IMR-90 (cell line): ENCODE measurements at regions not wholly inside any gene's neighbourhood (a gene's known extent, or its start where the extent isn't known, plus 50 kb on each side); places are given as distances from the start of the nearest gene placed in this dataset.

Source experiments
- ATAC-seq: fragments of 200-7000 bp; cut with Tn5 transposase; 2 replicates; pipeline ENCODE4 v1.9.1; 2020; ENCODE audit warnings: low read depth, mild to moderate bottlenecking, moderate library complexity
- BruUV-seq: library from RNA; stranded (reverse); fragments of 400-500 nt; replicated peaks from 2 replicates; lab custom pipeline; 2021; lab: Mats Ljungman, UMichigan
- CTCF ChIA-PET: fragments of 300-600 bp; formaldehyde crosslinking; extraction: SDS; loops from one replicate; lab custom pipeline; 2021; ENCODE audit warnings: antibody characterized with exemption; lab: Yijun Ruan, JAX
- POLR2A ChIA-PET: fragments of 300-600 bp; sonication (Branson Sonifier 250); formaldehyde crosslinking; loops from one replicate; lab custom pipeline; 2022; ENCODE audit warnings: antibody characterized with exemption; ENCODE audit not compliant: unreplicated experiment; lab: Charles Lee
- DNase-seq: peaks from one replicate; pipeline ENCODE4 v3.0.0; 2013
- H2AFZ ChIP-seq: replicated peaks from 2 replicates; pipeline ENCODE3; 2013; ENCODE audit warnings: low read length, mild to moderate bottlenecking; ENCODE audit not compliant: poor library complexity
- H2AK5ac ChIP-seq: 2 replicates; pipeline ENCODE4 v1.6.1; 2013; ENCODE audit warnings: low read depth, low read length, inconsistent platforms
- H2AK9ac ChIP-seq: replicated peaks from 2 replicates; pipeline ENCODE3; 2013; ENCODE audit warnings: mild to moderate bottlenecking, low read depth, low read length, moderate library complexity; ENCODE audit not compliant: poor library complexity
- H2BK120ac ChIP-seq: 2 replicates; pipeline ENCODE4 v1.6.1; 2013; ENCODE audit warnings: low read depth, low read length, inconsistent platforms
- H2BK15ac ChIP-seq: 3 replicates; pipeline ENCODE4 v1.6.1; 2013; ENCODE audit warnings: low read depth, low read length, inconsistent platforms
- H2BK20ac ChIP-seq: 2 replicates; pipeline ENCODE4 v1.6.1; 2013; ENCODE audit warnings: low read depth, mild to moderate bottlenecking, inconsistent platforms, low read length, moderate library complexity
- H2BK5ac ChIP-seq: 2 replicates; pipeline ENCODE4 v1.6.1; 2013; ENCODE audit warnings: mild to moderate bottlenecking, low read depth, low read length, inconsistent platforms; ENCODE audit not compliant: poor library complexity, severe bottlenecking
- H3K14ac ChIP-seq: replicated peaks from 2 replicates; pipeline ENCODE4 v1.6.1; 2013; ENCODE audit warnings: low read depth, low read length, inconsistent platforms
- H3K18ac ChIP-seq: 2 replicates; pipeline ENCODE4 v1.6.1; 2013; ENCODE audit warnings: low read depth, low read length, control low read depth
- H3K23ac ChIP-seq: 2 replicates; pipeline ENCODE4 v1.6.1; 2013; ENCODE audit warnings: low read depth, low read length, inconsistent platforms
- H3K27ac ChIP-seq: 2 replicates; pipeline ENCODE4 v1.5.1; 2013; ENCODE audit warnings: mild to moderate bottlenecking, control low read depth, low read length; ENCODE audit not compliant: insufficient read depth
- H3K27me3 ChIP-seq: 2 replicates; pipeline ENCODE4 v1.6.1; 2013; ENCODE audit warnings: low read length; ENCODE audit not compliant: control insufficient read depth, insufficient read depth
- H3K36me3 ChIP-seq: 2 replicates; pipeline ENCODE4 v1.6.1; 2013; ENCODE audit warnings: low read length, mixed read lengths; ENCODE audit not compliant: control insufficient read depth, insufficient read depth
- H3K4ac ChIP-seq: 2 replicates; pipeline ENCODE4 v1.6.1; 2013; ENCODE audit warnings: low read depth, low read length, inconsistent platforms
- H3K4me1 ChIP-seq: 2 replicates; pipeline ENCODE4 v1.6.1; 2013; ENCODE audit warnings: low read length, mixed read lengths; ENCODE audit not compliant: control insufficient read depth, insufficient read depth
- H3K4me2 ChIP-seq: 2 replicates; pipeline ENCODE4 v1.6.1; 2013; ENCODE audit warnings: low read depth, mild to moderate bottlenecking, control low read depth, low read length, moderate library complexity
- H3K4me3 ChIP-seq: 2 replicates; pipeline ENCODE4 v1.5.1; 2013; ENCODE audit warnings: low read depth, mild to moderate bottlenecking, control low read depth, low read length, moderate library complexity; ENCODE audit not compliant: insufficient read depth
- H3K56ac ChIP-seq: 2 replicates; pipeline ENCODE4 v1.6.1; 2013; ENCODE audit warnings: low read length, inconsistent platforms; ENCODE audit not compliant: insufficient read depth; ENCODE audit errors: extremely low read depth
- H3K79me1 ChIP-seq, 2 experiments: 2 replicates each; pipeline ENCODE4 v1.6.1; 2013; ENCODE audit warnings: low read length in 2 of 2, inconsistent platforms in 1 of 2, low read depth in 1 of 2
- H3K9ac ChIP-seq: 2 replicates; pipeline ENCODE4 v1.6.1; 2013; ENCODE audit warnings: low read depth, low read length, control low read depth
- H3K9me1 ChIP-seq: 2 replicates; pipeline ENCODE4 v1.6.1; 2013; ENCODE audit warnings: low read length, inconsistent platforms; ENCODE audit not compliant: insufficient read depth
- H3K9me3 ChIP-seq: 2 replicates; pipeline ENCODE4 v1.6.1; 2013; ENCODE audit warnings: low read length; ENCODE audit not compliant: control insufficient read depth, insufficient read depth
- H4K20me1 ChIP-seq: 2 replicates; pipeline ENCODE4 v1.6.1; 2013; ENCODE audit warnings: low read length, inconsistent platforms; ENCODE audit not compliant: insufficient read depth
- H4K5ac ChIP-seq: 2 replicates; pipeline ENCODE4 v1.6.1; 2013; ENCODE audit warnings: mild to moderate bottlenecking, low read depth, low read length, control low read depth
- H4K8ac ChIP-seq, 2 experiments: 2 replicates each; pipeline ENCODE4 v1.6.1; 2013; ENCODE audit warnings: low read depth in 2 of 2, low read length in 2 of 2, control low read depth in 1 of 2, inconsistent platforms in 1 of 2
- H4K91ac ChIP-seq: 2 replicates; pipeline ENCODE4 v1.6.1; 2013; ENCODE audit warnings: low read depth, low read length, inconsistent platforms; ENCODE audit not compliant: insufficient read depth
- CEBPB ChIP-seq: IDR thresholded peaks from 2 replicates; pipeline ENCODE4 v1.6.1; 2012; ENCODE audit warnings: low read depth, low read length, improper control_type of control experiment
- ELK1 ChIP-seq: fragments of 150-350 bp; IDR thresholded peaks from 2 replicates; pipeline ENCODE4 v1.6.1; 2016; ENCODE audit warnings: low read depth, mild to moderate bottlenecking, low read length, moderate library complexity, borderline replicate concordance
- MAZ ChIP-seq: IDR thresholded peaks from 2 replicates; pipeline ENCODE4 v1.6.1; 2012; ENCODE audit warnings: low read depth, mild to moderate bottlenecking, low read length, improper control_type of control experiment, moderate library complexity, borderline replicate concordance
- NFE2L2 ChIP-seq: fragments of 150-350 bp; IDR thresholded peaks from 2 replicates; pipeline ENCODE4 v1.6.1; 2016; ENCODE audit warnings: low read depth, mild to moderate bottlenecking, low read length
- POLR2A ChIP-seq: IDR thresholded peaks from 2 replicates; pipeline ENCODE4 v1.6.1; 2012; ENCODE audit warnings: mild to moderate bottlenecking, low read depth, low read length
- RAD21 ChIP-seq: IDR thresholded peaks from 2 replicates; pipeline ENCODE4 v1.6.1; 2012; ENCODE audit warnings: low read length, improper control_type of control experiment
- RCOR1 ChIP-seq: IDR thresholded peaks from 2 replicates; pipeline ENCODE4 v1.6.1; 2012; ENCODE audit warnings: mild to moderate bottlenecking, low read length, improper control_type of control experiment; ENCODE audit not compliant: insufficient replicate concordance
- WGBS, 2 experiments: methylation state at CpG; one replicate each; pipeline versions ENCODE4 v1.1.5 to v1.1.7; 2013; ENCODE audit warnings: missing lambda C conversion rate in 2 of 2; ENCODE audit not compliant: insufficient read length in 1 of 2; ENCODE audit errors: extremely low coverage in 2 of 2; 5-methylcytosine and 5-hydroxymethylcytosine counted together
- dilution Hi-C: fragments of 300-500 bp; cut with HindIII; formaldehyde crosslinking; loops from one replicate; pipeline ENCODE4 v1.14.3; 2018; ENCODE audit warnings: low sequenced_read_pairs; ENCODE audit not compliant: unreplicated experiment
- in situ Hi-C: fragments of 300-500 bp; cut with MboI; formaldehyde crosslinking; loops from 3 replicates; pipeline ENCODE4 v1.14.3; 2019; ENCODE audit warnings: low sequenced_read_pairs, inconsistent platforms, mixed read lengths
- intact Hi-C: fragments of 100-400 bp; cut with micrococcal nuclease; formaldehyde crosslinking; loops from 2 replicates; pipeline ENCODE4 v1.10.0; 2022

GRCh38 chr7:25804154-25804553, 347.8 kb upstream of the NFE2L3 start:
- H3K23ac ChIP-seq: no peak overlapping the region
- H3K9me1 ChIP-seq: no peaks in the 10 kb centered on the region
- no peak for TF ChIP-seq CEBPB
- TF ChIP-seq NFE2L2: no peak
- no peak for TF ChIP-seq ELK1
- TF ChIP-seq POLR2A: no peak
- no peak for TF ChIP-seq RAD21
- TF ChIP-seq MAZ: no peak
- no peak for TF ChIP-seq RCOR1
- ChIA-PET POLR2A (no interaction called here), CTCF (no interaction called here)
- H4K91ac ChIP-seq: no peak overlapping the region
- no peak overlapping the region for H3K9ac ChIP-seq
- DNase-seq: no peak
- H3K9me3 ChIP-seq: no peaks in the 10 kb centered on the region
- intact Hi-C loops: no loop called here
- no peak overlapping the region for H4K5ac ChIP-seq
- H2BK20ac ChIP-seq: no peak overlapping the region
- no peak overlapping the region for H2BK120ac ChIP-seq
- H4K20me1 ChIP-seq: no peaks in the 10 kb centered on the region; the same call in 1 of the 2 replicates
- no peak overlapping the region for H3K4me2 ChIP-seq
- H2AK5ac ChIP-seq: no peak overlapping the region
- no peak overlapping the region for H3K56ac ChIP-seq
- peaks cover 3% of the 10 kb centered on the region; the same call in 1 of the 2 replicates for H3K4me1 ChIP-seq
- H3K79me1 ChIP-seq: no peaks in the 10 kb centered on the region
- no peak overlapping the region for H3K4me3 ChIP-seq
- H2BK15ac ChIP-seq: no peak overlapping the region
- H3K27ac ChIP-seq: no peak overlapping the region
- H3K36me3 ChIP-seq: no peaks in the 10 kb centered on the region
- no TSS peak for BruUV-seq
- WGBS, 2 experiments: no CpG with 5 or more reads among the region's 4 CpGs
- H3K18ac ChIP-seq: no peak overlapping the region
- no peak overlapping the region for H4K8ac ChIP-seq
- H3K4ac ChIP-seq: no peak overlapping the region
- no peak overlapping the region for H3K14ac ChIP-seq
- in situ Hi-C loops: no loop called here
- no peak overlapping the region for H2AK9ac ChIP-seq
- no peak overlapping the region for H2BK5ac ChIP-seq
- no peak for ATAC-seq
- H2AFZ ChIP-seq: no peak overlapping the region
- dilution Hi-C loops: no loop called here
- no peaks in the 10 kb centered on the region for H3K27me3 ChIP-seq
